Stimulated activated naive B cell treated with anti-CD40 and anti-IgM and Interleukin-4, amounts not matched to agents 10 μg/mL and 1 μg/mL and 100 μg/mL, for 72 hours (primary cell): ENCODE measurements at regions not wholly inside any gene's neighbourhood (a gene's known extent, or its start where the extent isn't known, plus 50 kb on each side); places are given as distances from the start of the nearest gene placed in this dataset.
"Not testable (repeated sequence)": the region's sequence is repeated elsewhere in the genome, so short reads cannot be mapped to it uniquely, and the experiment has no call there.

Experiments
- ATAC-seq, 2 donors: fragments of 150-1000 bp; cut with Tn5 transposase; replicated peaks; 2 replicates each; pipeline ENCODE4 v1.10.0; 2021; ENCODE audit warnings: moderate library complexity in 1 of 2
- DNase-seq: peaks from one replicate; pipeline ENCODE4 v3.0.0; 2021
- H3K27ac Mint-ChIP-seq: one replicate; pipeline ENCODE4 v1.8.0; 2022; ENCODE audit warnings: mild to moderate bottlenecking, mixed read lengths
- H3K27me3 Mint-ChIP-seq, 2 donors: one replicate each; pipeline ENCODE4 v1.8.0; 2022; ENCODE audit warnings: mixed read lengths in 2 of 2
- H3K36me3 Mint-ChIP-seq, 2 donors: one replicate each; pipeline ENCODE4 v1.8.0; 2022; ENCODE audit warnings: mixed read lengths in 2 of 2, mild to moderate bottlenecking in 1 of 2
- H3K4me1 Mint-ChIP-seq, 2 donors: one replicate each; pipeline ENCODE4 v1.8.0; 2022; ENCODE audit warnings: mixed read lengths in 2 of 2, mild to moderate bottlenecking in 1 of 2
- H3K4me3 Mint-ChIP-seq, 2 donors: one replicate each; pipeline ENCODE4 v1.8.0; 2022; ENCODE audit warnings: mild to moderate bottlenecking in 2 of 2, mixed read lengths in 2 of 2, moderate library complexity in 1 of 2
- H3K9me3 Mint-ChIP-seq, 2 donors: one replicate each; pipeline ENCODE4 v1.8.0; 2022; ENCODE audit warnings: mixed read lengths in 2 of 2, mild to moderate bottlenecking in 1 of 2

DNA sequence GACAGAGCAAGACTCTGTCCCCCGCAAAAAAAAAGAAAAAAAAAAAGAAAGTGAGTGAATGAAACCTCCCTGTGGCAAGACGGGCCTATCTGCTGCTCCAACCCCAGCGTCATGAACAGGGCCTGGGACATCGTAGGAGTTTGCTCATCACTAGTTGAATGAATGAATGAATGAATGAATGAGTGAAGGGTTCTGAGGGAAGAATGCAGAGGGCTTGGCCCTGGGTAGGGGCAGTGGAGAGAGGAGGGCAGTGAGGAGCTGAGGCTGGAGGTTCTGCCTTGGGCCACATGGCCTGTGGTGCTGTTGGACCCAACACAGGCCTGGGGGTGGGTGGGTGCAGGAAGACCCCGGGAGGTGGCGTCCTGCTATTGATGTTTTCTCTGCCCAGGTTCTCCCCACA, 125.5 kb upstream of the CIBAR2 start:
- no peaks in the 10 kb centered on the region for H3K36me3 Mint-ChIP-seq
- H3K4me1 Mint-ChIP-seq = peaks cover 8 to 13% of the 10 kb centered on the region in 2 donors
- H3K27me3 Mint-ChIP-seq = peaks cover 46 to 74% of the 10 kb centered on the region in 2 donors
- DNase-seq = no peak
- no peaks in the 10 kb centered on the region for H3K9me3 Mint-ChIP-seq
- ATAC-seq = no peak
- no peak overlapping the region for H3K27ac Mint-ChIP-seq
- no peak overlapping the region for H3K4me3 Mint-ChIP-seq

DNA sequence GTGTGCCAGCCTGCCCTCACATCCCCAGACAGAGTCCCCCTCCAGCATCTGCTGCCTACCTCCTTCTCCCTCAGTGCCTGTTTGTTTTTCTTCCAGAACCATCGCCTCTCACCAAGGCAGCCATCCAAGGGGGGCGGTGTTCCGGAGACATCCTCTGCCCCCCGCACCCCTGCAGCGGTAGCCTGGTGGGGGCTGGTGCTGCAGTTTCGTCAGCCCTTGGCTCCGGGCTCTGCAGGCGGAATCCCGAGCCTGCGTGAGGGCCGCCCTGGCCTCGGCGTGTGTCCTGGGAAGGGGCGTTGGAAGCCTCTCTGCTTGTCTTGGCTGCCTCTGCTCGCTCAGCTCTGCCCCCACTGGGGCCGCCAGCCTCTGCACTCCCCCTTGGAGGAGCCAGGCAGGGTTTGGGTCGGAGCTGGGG, 126.0 kb upstream of the CIBAR2 start:
- ATAC-seq (no peak), DNase-seq (no peak)
- Mint-ChIP-seq H3K27ac (no peak overlapping the region), H3K4me1 (peaks cover 8 to 13% of the 10 kb centered on the region in 2 donors), H3K27me3 (peaks cover 42 to 72% of the 10 kb centered on the region in 2 donors), H3K9me3 (no peaks in the 10 kb centered on the region), H3K4me3 (no peak overlapping the region), H3K36me3 (no peaks in the 10 kb centered on the region)

DNA sequence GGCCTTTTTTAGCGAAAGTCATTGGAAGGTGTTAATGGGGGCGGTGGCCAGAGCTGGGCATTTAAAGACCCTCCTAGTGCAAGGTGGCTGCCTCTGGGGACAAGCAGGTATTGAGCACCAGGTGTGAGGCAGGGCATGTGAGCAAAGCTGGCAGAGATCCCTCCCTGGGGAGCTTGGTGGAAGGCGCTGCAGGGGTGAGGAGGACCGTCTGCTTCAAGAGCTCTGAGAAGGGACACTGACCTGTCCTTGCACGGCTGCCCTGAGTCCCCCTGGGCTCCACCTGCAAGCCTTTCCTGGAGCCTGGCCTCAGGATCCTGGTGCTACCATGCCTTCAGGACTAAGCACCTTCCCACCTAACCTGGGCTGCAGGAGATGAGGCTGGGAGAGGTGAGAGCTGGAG, 127.0 kb upstream of the CIBAR2 start:
- Mint-ChIP-seq H3K36me3 (no peaks in the 10 kb centered on the region), H3K27me3 (peaks cover 39 to 72% of the 10 kb centered on the region in 2 donors), H3K9me3 (no peaks in the 10 kb centered on the region), H3K4me1 (peaks cover 8 to 13% of the 10 kb centered on the region in 2 donors), H3K4me3 (no peak overlapping the region), H3K27ac (no peak overlapping the region)
- DNase-seq (no peak), ATAC-seq (no peak)

DNA sequence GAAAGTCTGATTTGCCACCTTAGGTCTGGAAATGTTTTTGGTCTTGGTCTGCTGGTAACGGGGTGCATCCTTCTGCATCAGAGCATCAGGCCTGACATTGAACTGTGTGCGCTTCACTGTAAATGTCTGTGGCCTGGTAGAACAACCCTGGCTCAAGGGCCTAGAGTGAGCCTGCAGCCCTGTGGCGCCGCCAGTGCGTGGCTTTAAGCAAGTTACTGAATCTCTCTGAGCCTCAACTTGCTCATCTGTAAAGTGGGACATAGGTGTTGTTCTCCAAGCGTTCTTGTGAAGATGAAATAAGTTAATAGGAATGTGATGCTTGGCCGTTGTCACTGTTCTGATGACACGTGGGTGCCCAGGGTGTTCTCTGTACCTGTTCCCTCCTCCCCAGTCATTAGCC, 127.6 kb upstream of the CIBAR2 start:
- Mint-ChIP-seq H3K36me3 (no peaks in the 10 kb centered on the region), H3K4me3 (no peak overlapping the region), H3K27me3 (peaks cover 35 to 67% of the 10 kb centered on the region in 2 donors), H3K9me3 (no peaks in the 10 kb centered on the region), H3K27ac (no peak overlapping the region), H3K4me1 (peaks cover 8 to 13% of the 10 kb centered on the region in 2 donors)
- DNase-seq (no peak), ATAC-seq (no peak)

DNA sequence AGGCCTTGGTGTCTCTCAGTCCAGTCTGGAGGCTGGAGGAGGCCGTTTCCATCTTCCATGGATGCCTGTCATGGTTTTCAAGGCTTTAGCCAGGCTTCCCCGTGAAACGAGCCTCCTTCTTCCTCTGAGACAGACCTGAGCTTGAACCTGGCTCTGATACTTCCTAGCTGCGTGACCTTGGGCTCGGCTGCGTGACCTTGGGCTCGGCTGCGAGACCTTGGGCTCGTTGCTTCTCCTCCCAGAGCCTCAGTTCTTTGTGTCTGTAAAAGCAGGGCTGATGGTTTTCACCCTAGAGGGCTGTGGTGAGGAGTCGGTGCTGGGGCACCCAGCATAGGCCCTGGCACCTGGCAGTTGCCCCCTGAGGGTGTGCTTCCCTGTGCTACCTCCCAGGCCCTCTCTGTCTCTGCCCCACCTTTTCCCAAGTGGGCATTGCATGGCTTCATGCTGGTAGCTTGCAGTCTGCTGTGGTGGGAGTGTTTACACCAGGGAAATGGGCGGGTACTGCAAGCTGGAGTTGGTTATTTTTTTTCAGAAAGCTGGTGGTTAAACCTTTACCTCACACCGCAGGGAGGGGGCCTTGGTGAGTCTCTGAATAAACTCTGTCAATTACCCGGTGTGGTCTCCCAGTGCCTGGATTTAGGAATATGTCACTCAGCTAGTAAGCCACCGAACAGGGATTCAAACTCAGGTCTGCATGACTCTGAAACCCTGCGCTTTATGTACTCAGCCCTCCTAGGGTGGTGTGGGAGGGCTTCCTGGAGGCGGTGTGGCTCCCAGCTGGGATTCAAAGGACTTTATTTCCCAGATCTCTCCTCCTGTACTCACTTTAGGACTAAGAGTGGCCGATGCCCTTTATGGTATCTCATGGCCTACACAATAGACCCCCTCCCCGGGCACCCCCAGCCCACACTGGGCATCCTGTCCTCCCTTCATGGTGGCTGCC, 129.0 kb upstream of the CIBAR2 start:
- no peak overlapping the region for H3K4me3 Mint-ChIP-seq
- ATAC-seq (no peak), DNase-seq (no peak)
- H3K27ac Mint-ChIP-seq = no peak overlapping the region
- H3K27me3 Mint-ChIP-seq = peaks cover 36 to 65% of the 10 kb centered on the region in 2 donors
- no peaks in the 10 kb centered on the region for H3K36me3 Mint-ChIP-seq
- H3K9me3 Mint-ChIP-seq = no peaks in the 10 kb centered on the region
- peaks cover 6 to 9% of the 10 kb centered on the region in 2 donors for H3K4me1 Mint-ChIP-seq

DNA sequence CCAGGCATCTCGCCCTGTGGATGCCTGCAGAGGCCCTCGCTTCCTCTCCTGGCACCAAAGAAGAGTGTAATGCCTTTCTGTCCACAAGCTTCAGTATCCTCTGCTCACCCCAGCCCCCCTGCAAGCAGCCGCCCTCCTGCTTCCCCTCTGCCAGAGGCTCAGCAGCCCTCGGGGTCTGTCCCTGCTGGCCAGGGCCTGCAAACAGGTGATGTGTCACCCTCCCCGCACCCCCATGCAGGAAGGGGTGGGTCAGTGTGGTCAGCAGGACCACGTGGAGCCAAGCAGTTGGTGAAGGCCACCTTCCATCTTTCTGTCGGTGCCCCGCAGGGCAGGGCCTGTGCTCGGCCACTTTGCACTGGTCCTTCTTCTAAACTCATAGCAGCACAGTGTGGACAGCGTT, 129.9 kb upstream of the CIBAR2 start:
- no peak for DNase-seq
- Mint-ChIP-seq H3K27me3 (peaks cover 33 to 61% of the 10 kb centered on the region in 2 donors), H3K27ac (no peak overlapping the region), H3K9me3 (no peaks in the 10 kb centered on the region), H3K36me3 (no peaks in the 10 kb centered on the region), H3K4me1 (peaks cover 7% of the 10 kb centered on the region in 2 donors), H3K4me3 (no peak overlapping the region)
- ATAC-seq = no peak

DNA sequence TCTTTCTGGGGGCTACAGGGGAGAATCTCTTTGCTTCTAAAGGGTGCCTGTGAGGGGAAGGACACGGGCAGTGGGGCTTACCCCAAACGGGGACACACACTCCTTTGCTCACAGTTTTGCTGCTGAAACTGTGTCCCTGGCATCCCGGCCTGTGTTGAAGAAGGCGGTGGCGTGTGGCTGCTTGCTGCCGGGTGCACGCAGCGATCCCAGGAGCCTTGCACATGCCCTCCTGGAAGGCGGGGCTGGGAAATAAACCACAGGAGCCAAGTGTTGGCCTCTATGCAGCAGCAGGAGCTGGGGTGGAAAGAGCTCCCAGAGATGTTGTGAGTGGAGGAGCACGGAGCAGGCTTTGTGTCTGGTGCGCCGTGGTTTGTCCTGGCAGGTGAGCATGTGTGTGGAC, 131.0 kb upstream of the CIBAR2 start:
- no peak for ATAC-seq

DNA sequence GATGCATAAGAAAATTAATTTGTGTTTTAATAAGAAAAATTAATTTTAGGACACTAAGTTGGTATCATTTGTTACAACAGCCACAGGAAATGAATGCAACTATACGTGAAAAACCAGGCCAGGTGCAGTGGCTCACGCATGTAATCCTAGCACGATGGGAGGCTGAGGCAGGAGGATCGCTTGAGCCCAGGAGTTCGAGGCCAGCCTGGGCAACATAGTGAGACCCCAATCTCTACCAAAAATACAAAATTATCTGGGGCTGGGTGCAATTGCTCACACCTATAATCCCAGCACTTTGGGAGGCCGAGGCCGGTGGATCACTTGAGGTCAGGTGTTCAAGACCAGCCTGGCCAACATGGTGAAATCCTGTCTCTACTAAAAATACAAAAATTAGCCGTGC, 132.2 kb upstream of the CIBAR2 start:
- not testable (repeated sequence) for ATAC-seq, H3K36me3 Mint-ChIP-seq, DNase-seq, H3K27ac Mint-ChIP-seq, H3K4me3 Mint-ChIP-seq, H3K9me3 Mint-ChIP-seq, H3K4me1 Mint-ChIP-seq
- H3K27me3 Mint-ChIP-seq = peaks cover 35 to 58% of the 10 kb centered on the region in 2 donors

More for the DNA sequence above, 131.0 kb upstream of the CIBAR2 start:
- DNase-seq = no peak
- Mint-ChIP-seq H3K4me1 (peaks cover 7% of the 10 kb centered on the region in 2 donors), H3K36me3 (no peaks in the 10 kb centered on the region), H3K27me3 (peaks cover 30 to 60% of the 10 kb centered on the region in 2 donors), H3K4me3 (no peak overlapping the region), H3K9me3 (no peaks in the 10 kb centered on the region), H3K27ac (no peak overlapping the region)

DNA sequence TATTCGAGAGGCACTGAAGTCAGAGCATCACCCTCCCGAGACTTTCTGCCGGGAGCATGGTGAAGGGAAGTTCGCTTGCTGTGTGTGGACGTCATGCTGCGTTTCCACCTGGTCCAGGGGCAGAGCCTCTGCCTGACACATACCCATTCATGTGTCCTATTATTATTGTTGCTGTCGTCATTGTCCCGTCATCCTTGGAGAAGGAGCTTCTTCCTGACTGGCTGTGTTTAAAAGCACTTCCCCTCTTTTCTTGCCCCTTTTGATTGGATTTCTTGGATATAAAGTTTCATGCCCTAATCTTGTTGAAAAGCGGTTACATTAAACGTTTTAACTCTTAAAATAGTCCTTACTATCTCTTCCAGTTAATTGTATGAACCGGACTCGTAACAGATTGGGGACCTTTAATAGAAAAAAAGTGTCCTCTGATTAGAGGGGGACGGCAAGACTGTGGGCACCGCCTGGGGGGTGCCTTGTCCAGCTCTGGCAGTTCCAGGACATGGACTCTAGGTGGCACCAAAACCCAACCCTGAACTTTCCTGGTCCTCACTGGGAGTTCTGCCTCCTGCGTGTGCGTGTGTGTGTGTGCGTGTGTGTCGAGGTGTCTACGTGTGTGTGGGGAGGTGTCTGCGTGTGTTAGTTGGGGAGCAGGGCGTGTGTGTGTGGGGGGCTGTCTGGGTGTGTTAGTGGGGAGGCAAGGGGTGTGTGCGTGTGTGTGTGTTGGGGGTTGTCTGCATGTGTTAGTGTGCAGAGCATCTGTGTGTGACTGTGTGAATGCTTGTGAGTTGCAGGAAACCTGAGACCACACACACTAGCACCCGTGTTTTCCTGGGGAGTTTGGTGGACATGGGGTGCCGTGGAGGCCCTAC, 133.3 kb upstream of the CIBAR2 start:
- peaks cover 31 to 48% of the 10 kb centered on the region in 2 donors for H3K27me3 Mint-ChIP-seq
- peak; percentile 26 for DNase-seq
- no peak overlapping the region for H3K4me3 Mint-ChIP-seq
- H3K36me3 Mint-ChIP-seq = no peaks in the 10 kb centered on the region
- no peak overlapping the region for H3K27ac Mint-ChIP-seq
- H3K9me3 Mint-ChIP-seq = no peaks in the 10 kb centered on the region
- H3K4me1 Mint-ChIP-seq = peaks cover 7% of the 10 kb centered on the region in 2 donors
- ATAC-seq = peak; percentile 72 to 75

DNA sequence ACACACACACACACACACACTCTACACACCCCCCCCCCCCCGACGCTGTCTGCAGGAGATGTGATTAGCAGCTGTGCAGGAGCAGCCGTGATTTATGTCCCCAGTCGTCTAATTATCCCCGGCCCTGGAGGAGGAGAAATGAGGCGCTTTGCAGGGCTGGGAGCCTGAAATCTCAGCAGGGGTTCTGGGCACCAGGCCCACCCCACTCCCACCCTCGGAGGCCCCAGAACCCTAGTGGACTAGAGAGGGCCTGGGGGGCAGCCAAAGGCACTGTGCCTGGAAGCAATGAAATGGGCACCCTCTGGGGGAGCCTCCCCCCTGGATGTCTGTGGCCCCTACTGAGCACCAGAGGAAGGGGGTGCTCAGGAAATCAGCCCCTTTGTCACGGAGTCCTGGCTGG, 134.2 kb upstream of the CIBAR2 start:
- H3K4me3 Mint-ChIP-seq = no peak overlapping the region
- H3K27ac Mint-ChIP-seq = no peak overlapping the region
- ATAC-seq = no peak
- H3K9me3 Mint-ChIP-seq = no peaks in the 10 kb centered on the region
- H3K4me1 Mint-ChIP-seq = peaks cover 7% of the 10 kb centered on the region in 2 donors
- no peaks in the 10 kb centered on the region for H3K36me3 Mint-ChIP-seq
- peaks cover 38 to 48% of the 10 kb centered on the region in 2 donors for H3K27me3 Mint-ChIP-seq
- DNase-seq = no peak

DNA sequence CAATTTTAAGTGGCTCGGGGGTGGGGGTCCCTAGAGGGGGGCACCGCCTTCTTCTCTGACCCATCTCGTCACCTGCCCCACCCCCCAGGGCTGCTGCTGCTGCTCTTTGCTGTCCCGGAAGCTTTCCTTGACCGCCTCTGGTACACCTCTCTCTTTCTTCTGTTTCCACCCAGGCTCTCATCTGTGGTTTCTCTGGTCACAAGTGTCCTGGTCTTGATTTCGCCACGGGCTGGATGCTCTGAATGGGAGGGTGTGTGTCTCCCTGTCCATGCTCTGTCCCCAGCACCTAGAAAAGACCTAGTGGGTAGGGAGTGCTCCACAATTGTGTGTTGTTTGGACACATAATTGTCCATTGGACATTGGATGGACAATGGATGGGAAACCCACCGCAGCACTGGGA, 134.7 kb upstream of the CIBAR2 start:
- Mint-ChIP-seq H3K9me3 (no peaks in the 10 kb centered on the region), H3K4me3 (no peak overlapping the region), H3K4me1 (peaks cover 7% of the 10 kb centered on the region in 2 donors), H3K27me3 (peaks cover 38 to 45% of the 10 kb centered on the region in 2 donors), H3K27ac (no peak overlapping the region), H3K36me3 (no peaks in the 10 kb centered on the region)
- no peak for ATAC-seq
- no peak for DNase-seq

DNA sequence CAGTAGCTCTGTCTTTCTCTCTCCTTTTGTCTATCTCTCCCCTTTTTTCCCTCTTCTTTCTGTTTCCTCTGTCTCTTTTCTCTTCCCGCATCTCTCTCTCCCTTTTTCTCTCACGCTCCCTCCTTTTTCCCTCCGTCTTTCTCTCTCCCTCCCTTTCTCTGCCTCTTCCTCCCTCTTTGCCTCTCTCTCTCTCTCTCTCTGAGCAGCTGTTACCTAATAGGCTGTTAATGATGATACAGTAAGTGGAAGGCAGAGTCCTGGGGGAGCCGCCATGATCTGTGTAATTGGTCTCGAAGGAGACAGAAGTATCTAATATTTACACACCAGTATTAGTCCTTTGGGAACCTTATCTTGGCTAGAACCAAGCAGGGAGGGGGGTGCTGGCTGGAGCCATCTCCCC, 136.1 kb upstream of the CIBAR2 start:
- peaks cover 7 to 9% of the 10 kb centered on the region in 2 donors for H3K4me1 Mint-ChIP-seq
- no peaks in the 10 kb centered on the region for H3K9me3 Mint-ChIP-seq
- no peak overlapping the region for H3K4me3 Mint-ChIP-seq
- DNase-seq (no peak), ATAC-seq (no peak)
- no peak overlapping the region for H3K27ac Mint-ChIP-seq
- peaks cover 38 to 39% of the 10 kb centered on the region in 2 donors for H3K27me3 Mint-ChIP-seq
- no peaks in the 10 kb centered on the region for H3K36me3 Mint-ChIP-seq

DNA sequence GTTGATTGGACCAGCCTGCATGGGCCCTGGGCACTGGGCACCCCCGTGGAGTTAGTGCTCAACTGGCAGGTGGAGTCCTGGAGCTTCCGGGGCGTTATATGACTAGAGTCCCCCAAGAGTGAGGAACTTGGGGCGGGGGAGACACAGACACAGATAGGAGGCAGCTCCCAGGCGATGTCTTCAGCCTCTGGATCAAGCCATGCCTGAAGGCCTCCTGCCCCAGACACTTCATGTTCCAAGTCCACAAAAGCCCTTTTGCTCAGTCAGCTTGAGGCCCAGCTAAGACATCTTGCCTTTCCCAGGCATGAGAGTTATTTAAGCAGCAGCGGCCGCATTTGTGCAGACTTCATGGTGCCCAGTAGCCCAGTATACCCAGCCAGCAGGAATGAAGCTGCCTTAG, 136.6 kb upstream of the CIBAR2 start:
- ATAC-seq (no peak), DNase-seq (no peak)
- Mint-ChIP-seq H3K27me3 (peaks cover 39% of the 10 kb centered on the region in 2 donors), H3K4me1 (peaks cover 7 to 10% of the 10 kb centered on the region in 2 donors), H3K4me3 (no peak overlapping the region), H3K9me3 (no peaks in the 10 kb centered on the region), H3K27ac (no peak overlapping the region), H3K36me3 (no peaks in the 10 kb centered on the region)

DNA sequence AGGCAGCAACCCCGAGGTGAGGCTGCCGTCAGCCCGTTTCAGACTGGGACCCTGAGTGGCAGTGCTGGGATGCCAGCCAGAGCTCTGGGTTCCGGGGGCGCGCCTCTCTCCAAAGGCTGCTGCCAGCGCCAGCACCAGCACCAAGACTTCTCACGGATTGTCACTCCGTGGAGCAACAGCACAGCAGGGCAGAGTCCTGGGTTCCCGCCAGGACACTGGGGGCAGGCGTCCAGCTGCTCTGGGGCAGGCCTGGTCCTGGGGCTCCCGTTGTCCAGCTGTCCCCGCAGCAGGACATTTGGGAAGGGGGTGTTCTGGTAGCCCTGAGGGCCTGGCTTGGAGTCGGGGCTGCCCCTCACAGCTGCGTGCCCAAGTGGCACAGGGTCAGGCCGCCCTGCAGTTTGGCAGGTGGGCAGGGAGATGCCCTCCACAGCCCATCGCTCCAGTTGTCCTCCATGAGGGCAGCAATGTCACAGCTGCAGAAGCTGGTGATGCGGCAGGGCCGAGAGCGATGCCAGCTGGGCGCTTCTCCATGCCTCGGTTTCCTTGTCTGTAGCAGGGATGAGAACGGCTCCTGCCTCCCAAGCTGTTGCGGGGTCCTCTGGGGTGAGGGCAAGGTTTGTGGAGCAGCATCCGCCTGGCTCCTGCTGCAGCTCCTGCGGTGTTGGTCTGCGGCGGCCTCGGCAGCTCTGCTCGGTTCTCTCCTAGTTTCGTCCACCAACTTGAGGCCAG, 137.3 kb upstream of the CIBAR2 start:
- H3K9me3 Mint-ChIP-seq = no peaks in the 10 kb centered on the region
- H3K4me3 Mint-ChIP-seq = no peak overlapping the region
- no peaks in the 10 kb centered on the region for H3K36me3 Mint-ChIP-seq
- ATAC-seq (no peak), DNase-seq (no peak)
- H3K27ac Mint-ChIP-seq = no peak overlapping the region
- peaks cover 36 to 39% of the 10 kb centered on the region in 2 donors for H3K27me3 Mint-ChIP-seq
- peaks cover 7 to 10% of the 10 kb centered on the region in 2 donors for H3K4me1 Mint-ChIP-seq
